ENCODE measurements at regions not wholly inside any gene's neighbourhood (a gene's known extent, or its start where the extent isn't known, plus 50 kb on each side); places are given as distances from the start of the nearest gene placed in this dataset.

- DNase-seq (ENCODE audit: low spot score), result no peak
These were observed 112.3 kb upstream of the ANKH start for GRCh38 chr5:14983666-14984441.

- no peak for DNase-seq (ENCODE audit: low spot score)
These were observed 109.1 kb upstream of the ANKH start for GRCh38 chr5:14980698-14981097.

- no peak for DNase-seq (ENCODE audit: low spot score)
These were observed 105.6 kb upstream of the ANKH start for GRCh38 chr5:14977058-14977685.

- DNase-seq (ENCODE audit: low spot score), result no peak
These were observed 104.9 kb upstream of the ANKH start for GRCh38 chr5:14976486-14976885.

GRCh38 chr5:14971873-14972272 is 100.3 kb upstream of the ANKH start:
- DNase-seq (ENCODE audit: low spot score), result no peak

- DNase-seq (ENCODE audit: low spot score), result no peak
These were observed 97.2 kb upstream of the ANKH start for GRCh38 chr5:14968796-14969195.

GRCh38 chr5:14967166-14967565 is 95.6 kb upstream of the ANKH start:
- DNase-seq (ENCODE audit: low spot score), result no peak

GRCh38 chr5:14965815-14966214 is 94.2 kb upstream of the ANKH start:
- DNase-seq (ENCODE audit: low spot score), result no peak

- DNase-seq (ENCODE audit: low spot score), result no peak
These were observed 91.0 kb upstream of the ANKH start for GRCh38 chr5:14962604-14963003.

GRCh38 chr5:14960120-14960462 is 88.5 kb upstream of the ANKH start:
- no peak for DNase-seq (ENCODE audit: low spot score)

GRCh38 chr5:14959399-14960119 is 88.0 kb upstream of the ANKH start:
- DNase-seq (ENCODE audit: low spot score), result no peak

GRCh38 chr5:14958188-14958587 is 86.6 kb upstream of the ANKH start:
- no peak for DNase-seq (ENCODE audit: low spot score)

GRCh38 chr5:14956423-14957046 is 85.0 kb upstream of the ANKH start:
- no peak for DNase-seq (ENCODE audit: low spot score)

GRCh38 chr5:14954616-14955343 is 83.2 kb upstream of the ANKH start:
- no peak for DNase-seq (ENCODE audit: low spot score)

- no peak for DNase-seq (ENCODE audit: low spot score)
These were observed 82.6 kb upstream of the ANKH start for GRCh38 chr5:14954216-14954615.

GRCh38 chr5:14953075-14953607 is 81.6 kb upstream of the ANKH start:
- DNase-seq (ENCODE audit: low spot score), result no peak

- no peak for DNase-seq (ENCODE audit: low spot score)
These were observed 76.8 kb upstream of the ANKH start for GRCh38 chr5:14948383-14948782.

GRCh38 chr5:14946815-14947620 is 75.4 kb upstream of the ANKH start:
- peak; percentile 53 for DNase-seq (ENCODE audit: low spot score)

GRCh38 chr5:14945450-14945849 is 73.9 kb upstream of the ANKH start:
- DNase-seq (ENCODE audit: low spot score), result no peak

- no peak for DNase-seq (ENCODE audit: low spot score)
These were observed 73.4 kb upstream of the ANKH start for GRCh38 chr5:14944996-14945395.

GRCh38 chr5:14944350-14944739 is 72.8 kb upstream of the ANKH start:
- DNase-seq (ENCODE audit: low spot score), result no peak

Measured in pons (tissue), 1 donor.